Thyroid gland (tissue), 4 donors: ENCODE measurements at regions not wholly inside any gene's neighbourhood (a gene's known extent, or its start where the extent isn't known, plus 50 kb on each side); places are given as distances from the start of the nearest gene placed in this dataset.

Experiments
- CTCF ChIP-seq, 6 experiments: fragments of 200-600 bp in 3 of 6; fragments of 450-650 bp in 3 of 6; sonication (generic) in 3 of 6; IDR thresholded peaks; one replicate each; pipeline ENCODE4 v1.5.1; 2016 to 2019; ENCODE audit warnings: antibody characterized with exemption in 6 of 6, mild to moderate bottlenecking in 2 of 6, inconsistent platforms in 1 of 6, moderate library complexity in 1 of 6
- POLR2A ChIP-seq, 2 donors: fragments of 450-650 bp; IDR thresholded peaks; one replicate each; pipeline ENCODE4 v1.6.1; 2017; ENCODE audit warnings: antibody characterized with exemption in 2 of 2, mild to moderate bottlenecking in 2 of 2, moderate library complexity in 1 of 2

- TF ChIP-seq CTCF (IDR thresholded peaks at IDR 0.05) (no peak), POLR2A (IDR thresholded peaks at IDR 0.05) (no peak)
Measured at GRCh38 chr5:25641124-25641523, 996.3 kb upstream of the CDH10 start.
